ENCODE measurements at regions not wholly inside any gene's neighbourhood (a gene's known extent, or its start where the extent isn't known, plus 50 kb on each side); places are given as distances from the start of the nearest gene placed in this dataset.
"Not testable (repeated sequence)": the region's sequence is repeated elsewhere in the genome, so short reads cannot be mapped to it uniquely, and the experiment has no call there.

GRCh38 chr3:139227827-139228226 is 116.0 kb upstream of the MRPS22 start:
- H3K9ac ChIP-seq (ENCODE audit: low read length), result no peak overlapping the region
- TF ChIP-seq EZH2phosphoT487 (IDR thresholded peaks at IDR 0.05; ENCODE audit: low read depth) (no peak), CTCF (IDR thresholded peaks at IDR 0.05; ENCODE audit: low read depth, low read length) (no peak)
- no peaks in the 10 kb centered on the region for H4K20me1 ChIP-seq (ENCODE audit: insufficient read depth, low read length)
- no peak overlapping the region for H3K27ac ChIP-seq (ENCODE audit: low read length)
- H3K79me2 ChIP-seq (ENCODE audit: low read length), result no peaks in the 10 kb centered on the region
- no peak overlapping the region for H3K4me3 ChIP-seq (ENCODE audit: low read length)
- no peaks in the 10 kb centered on the region for H3K4me1 ChIP-seq (ENCODE audit: low read length)
- no peak overlapping the region for H3K4me2 ChIP-seq (ENCODE audit: low read length)
- H3K36me3 ChIP-seq (replicated peaks; ENCODE audit: low read depth, low read length), result no peaks in the 10 kb centered on the region
- no peak overlapping the region for H2AFZ ChIP-seq (ENCODE audit: low read depth, low read length)
- H3K9me3 ChIP-seq (ENCODE audit: insufficient read depth, low read length), result no peaks in the 10 kb centered on the region
- no peaks in the 10 kb centered on the region for H3K27me3 ChIP-seq (ENCODE audit: low read depth, low read length)

GRCh38 chr3:139230391-139230790 is 113.4 kb upstream of the MRPS22 start:
- H3K36me3 ChIP-seq (replicated peaks; ENCODE audit: low read depth, low read length), result no peaks in the 10 kb centered on the region
- H3K4me2 ChIP-seq (ENCODE audit: low read length), result no peak overlapping the region
- H3K27me3 ChIP-seq (ENCODE audit: low read depth, low read length), result no peaks in the 10 kb centered on the region
- H3K27ac ChIP-seq (ENCODE audit: low read length), result no peak overlapping the region
- H3K9me3 ChIP-seq (ENCODE audit: insufficient read depth, low read length), result no peaks in the 10 kb centered on the region
- TF ChIP-seq EZH2phosphoT487 (IDR thresholded peaks at IDR 0.05; ENCODE audit: low read depth) (no peak), CTCF (IDR thresholded peaks at IDR 0.05; ENCODE audit: low read depth, low read length) (no peak)
- H3K79me2 ChIP-seq (ENCODE audit: low read length), result no peaks in the 10 kb centered on the region
- no peak overlapping the region for H3K4me3 ChIP-seq (ENCODE audit: low read length)
- no peak overlapping the region for H2AFZ ChIP-seq (ENCODE audit: low read depth, low read length)
- no peaks in the 10 kb centered on the region for H4K20me1 ChIP-seq (ENCODE audit: insufficient read depth, low read length)
- H3K9ac ChIP-seq (ENCODE audit: low read length), result no peak overlapping the region
- no peaks in the 10 kb centered on the region for H3K4me1 ChIP-seq (ENCODE audit: low read length)

GRCh38 chr3:139231555-139232281 is 112.1 kb upstream of the MRPS22 start:
- Histone ChIP-seq H3K4me1 (ENCODE audit: low read length) (no peaks in the 10 kb centered on the region), H3K9me3 (ENCODE audit: insufficient read depth, low read length) (no peaks in the 10 kb centered on the region), H3K79me2 (ENCODE audit: low read length) (no peaks in the 10 kb centered on the region), H3K36me3 (replicated peaks; ENCODE audit: low read depth, low read length) (no peaks in the 10 kb centered on the region), H3K4me3 (ENCODE audit: low read length) (no peak overlapping the region), H3K9ac (ENCODE audit: low read length) (no peak overlapping the region), H2AFZ (ENCODE audit: low read depth, low read length) (no peak overlapping the region), H3K4me2 (ENCODE audit: low read length) (no peak overlapping the region), H3K27ac (ENCODE audit: low read length) (no peak overlapping the region), H4K20me1 (ENCODE audit: insufficient read depth, low read length) (no peaks in the 10 kb centered on the region), H3K27me3 (ENCODE audit: low read depth, low read length) (0 out of 2 replicates have a peak, but pooled peaks cover 3% of the 10 kb centered on the region)
- TF ChIP-seq CTCF (IDR thresholded peaks at IDR 0.05; ENCODE audit: low read depth, low read length), result no peak
- no peak for TF ChIP-seq EZH2phosphoT487 (IDR thresholded peaks at IDR 0.05; ENCODE audit: low read depth)

- not testable (repeated sequence) for H3K27ac ChIP-seq (ENCODE audit: low read length); H2AFZ ChIP-seq (ENCODE audit: low read depth, low read length); H3K9me3 ChIP-seq (ENCODE audit: insufficient read depth, low read length); H3K27me3 ChIP-seq (ENCODE audit: low read depth, low read length); H3K4me3 ChIP-seq (ENCODE audit: low read length); H3K9ac ChIP-seq (ENCODE audit: low read length); H4K20me1 ChIP-seq (ENCODE audit: insufficient read depth, low read length); H3K36me3 ChIP-seq (replicated peaks; ENCODE audit: low read depth, low read length); H3K79me2 ChIP-seq (ENCODE audit: low read length); H3K4me2 ChIP-seq (ENCODE audit: low read length); H3K4me1 ChIP-seq (ENCODE audit: low read length)
Observed at GRCh38 chr3:139232341-139232740, 111.5 kb upstream of the MRPS22 start.

Data from OCI-LY3 (cell line).